Skeletal muscle satellite cell (primary cell): ENCODE measurements at regions not wholly inside any gene's neighbourhood (a gene's known extent, or its start where the extent isn't known, plus 50 kb on each side); places are given as distances from the start of the nearest gene placed in this dataset.

Experiments used
- H3K27me3 ChIP-seq: 2 replicates; pipeline ENCODE4 v1.7.0; 2013; ENCODE audit warnings: low read length; ENCODE audit not compliant: control insufficient read depth, insufficient read depth
- H3K36me3 ChIP-seq: 2 replicates; pipeline ENCODE4 v1.7.0; 2013; ENCODE audit warnings: mild to moderate bottlenecking, control low read depth, low read length; ENCODE audit not compliant: insufficient read depth
- H3K4me1 ChIP-seq: 2 replicates; pipeline ENCODE4 v1.7.0; 2013; ENCODE audit warnings: low read length; ENCODE audit not compliant: control insufficient read depth, insufficient read depth
- H3K4me2 ChIP-seq: 2 replicates; pipeline ENCODE4 v1.7.0; 2013; ENCODE audit warnings: mild to moderate bottlenecking, low read length
- H3K4me3 ChIP-seq: 2 replicates; pipeline ENCODE4 v1.7.0; 2013; ENCODE audit warnings: low read length
- H3K9ac ChIP-seq: 2 replicates; pipeline ENCODE4 v1.7.0; 2013; ENCODE audit warnings: mild to moderate bottlenecking, low read depth, low read length, moderate library complexity
- H3K9me3 ChIP-seq: replicated peaks from 2 replicates; pipeline ENCODE4 v1.7.0; 2013; ENCODE audit warnings: mild to moderate bottlenecking, control low read depth, low read length

- H3K27me3 ChIP-seq: no peaks in the 10 kb centered on the region
- no peaks in the 10 kb centered on the region for H3K9me3 ChIP-seq
- H3K4me3 ChIP-seq: no peak overlapping the region
- H3K36me3 ChIP-seq: no peaks in the 10 kb centered on the region
- H3K9ac ChIP-seq: no peak overlapping the region
- no peaks in the 10 kb centered on the region for H3K4me1 ChIP-seq
- H3K4me2 ChIP-seq: no peak overlapping the region
These were observed 494.9 kb upstream of the POU3F2 start for GRCh38 chr6:98339506-98339905.

GRCh38 chr6:98343004-98343403 is 491.4 kb upstream of the POU3F2 start:
- H3K9ac ChIP-seq: no peak overlapping the region
- no peak overlapping the region for H3K4me2 ChIP-seq
- H3K4me1 ChIP-seq: no peaks in the 10 kb centered on the region
- no peaks in the 10 kb centered on the region for H3K36me3 ChIP-seq
- H3K9me3 ChIP-seq: no peaks in the 10 kb centered on the region
- no peak overlapping the region for H3K4me3 ChIP-seq
- H3K27me3 ChIP-seq: no peaks in the 10 kb centered on the region

- Histone ChIP-seq H3K4me3 (no peak overlapping the region), H3K36me3 (no peaks in the 10 kb centered on the region), H3K27me3 (no peaks in the 10 kb centered on the region), H3K4me2 (no peak overlapping the region), H3K9ac (no peak overlapping the region), H3K9me3 (no peaks in the 10 kb centered on the region), H3K4me1 (no peaks in the 10 kb centered on the region)
These were observed 490.6 kb upstream of the POU3F2 start for GRCh38 chr6:98343797-98344196.

GRCh38 chr6:98352348-98352747 is 482.0 kb upstream of the POU3F2 start:
- H3K9me3 ChIP-seq: no peaks in the 10 kb centered on the region

GRCh38 chr6:98358173-98358572 is 476.2 kb upstream of the POU3F2 start:
- H3K4me1 ChIP-seq: no peaks in the 10 kb centered on the region
- no peak overlapping the region for H3K4me2 ChIP-seq
- H3K9me3 ChIP-seq: no peaks in the 10 kb centered on the region
- H3K36me3 ChIP-seq: no peaks in the 10 kb centered on the region
- H3K4me3 ChIP-seq: no peak overlapping the region
- H3K27me3 ChIP-seq: no peaks in the 10 kb centered on the region
- no peak overlapping the region for H3K9ac ChIP-seq

More at GRCh38 chr6:98352348-98352747, 482.0 kb upstream of the POU3F2 start:
- Histone ChIP-seq H3K27me3 (no peaks in the 10 kb centered on the region), H3K4me1 (no peaks in the 10 kb centered on the region), H3K4me3 (no peak overlapping the region), H3K4me2 (no peak overlapping the region), H3K36me3 (no peaks in the 10 kb centered on the region), H3K9ac (no peak overlapping the region)

- H3K27me3 ChIP-seq: no peaks in the 10 kb centered on the region
- H3K36me3 ChIP-seq: no peaks in the 10 kb centered on the region
- H3K9ac ChIP-seq: no peak overlapping the region
- no peaks in the 10 kb centered on the region for H3K4me1 ChIP-seq
- no peak overlapping the region for H3K4me2 ChIP-seq
- H3K4me3 ChIP-seq: no peak overlapping the region
- H3K9me3 ChIP-seq: no peaks in the 10 kb centered on the region
These were observed 468.0 kb upstream of the POU3F2 start for GRCh38 chr6:98366371-98366770.

- Histone ChIP-seq H3K4me3 (no peak overlapping the region), H3K27me3 (no peaks in the 10 kb centered on the region), H3K4me2 (no peak overlapping the region), H3K9ac (no peak overlapping the region), H3K4me1 (no peaks in the 10 kb centered on the region), H3K9me3 (no peaks in the 10 kb centered on the region), H3K36me3 (no peaks in the 10 kb centered on the region)
These were observed 453.8 kb upstream of the POU3F2 start for GRCh38 chr6:98380589-98380988.

GRCh38 chr6:98382246-98382645 is 452.1 kb upstream of the POU3F2 start:
- Histone ChIP-seq H3K36me3 (no peaks in the 10 kb centered on the region), H3K9ac (no peak overlapping the region), H3K27me3 (no peaks in the 10 kb centered on the region), H3K9me3 (no peaks in the 10 kb centered on the region), H3K4me1 (no peaks in the 10 kb centered on the region), H3K4me3 (no peak overlapping the region), H3K4me2 (no peak overlapping the region)

GRCh38 chr6:98384334-98384733 is 450.0 kb upstream of the POU3F2 start:
- H3K9me3 ChIP-seq: no peaks in the 10 kb centered on the region
- no peak overlapping the region for H3K4me2 ChIP-seq
- H3K4me1 ChIP-seq: no peaks in the 10 kb centered on the region
- H3K4me3 ChIP-seq: no peak overlapping the region
- no peak overlapping the region for H3K9ac ChIP-seq
- H3K27me3 ChIP-seq: no peaks in the 10 kb centered on the region
- H3K36me3 ChIP-seq: no peaks in the 10 kb centered on the region

GRCh38 chr6:98384801-98385200 is 449.6 kb upstream of the POU3F2 start:
- H3K27me3 ChIP-seq: no peaks in the 10 kb centered on the region
- H3K9me3 ChIP-seq: no peaks in the 10 kb centered on the region
- H3K36me3 ChIP-seq: no peaks in the 10 kb centered on the region
- H3K4me1 ChIP-seq: no peaks in the 10 kb centered on the region
- H3K9ac ChIP-seq: no peak overlapping the region
- H3K4me2 ChIP-seq: no peak overlapping the region
- no peak overlapping the region for H3K4me3 ChIP-seq

GRCh38 chr6:98395610-98396166 is 438.7 kb upstream of the POU3F2 start:
- no peak overlapping the region for H3K9ac ChIP-seq
- H3K36me3 ChIP-seq: no peaks in the 10 kb centered on the region
- no peak overlapping the region for H3K4me3 ChIP-seq
- no peak overlapping the region for H3K4me2 ChIP-seq
- peaks cover 3% of the 10 kb centered on the region for H3K9me3 ChIP-seq
- no peaks in the 10 kb centered on the region for H3K4me1 ChIP-seq
- no peaks in the 10 kb centered on the region for H3K27me3 ChIP-seq

GRCh38 chr6:98416027-98416426 is 418.3 kb upstream of the POU3F2 start:
- Histone ChIP-seq H3K4me3 (no peak overlapping the region), H3K36me3 (no peaks in the 10 kb centered on the region), H3K4me2 (no peak overlapping the region)

More at GRCh38 chr6:98416027-98416426, 418.3 kb upstream of the POU3F2 start:
- H3K9me3 ChIP-seq: no peaks in the 10 kb centered on the region
- no peak overlapping the region for H3K9ac ChIP-seq
- H3K27me3 ChIP-seq: no peaks in the 10 kb centered on the region
- no peaks in the 10 kb centered on the region for H3K4me1 ChIP-seq
